AG04450 (cell line): ENCODE measurements at regions not wholly inside any gene's neighbourhood (a gene's known extent, or its start where the extent isn't known, plus 50 kb on each side); places are given as distances from the start of the nearest gene placed in this dataset.

Experiments
- CTCF ChIA-PET: fragments of 300-600, 350-600 bp; formaldehyde crosslinking; extraction: SDS; loops from one replicate; lab custom pipeline; 2022; ENCODE audit warnings: antibody characterized with exemption, inconsistent platforms; lab: Charles Lee
- POLR2A ChIA-PET: fragments of 350-600 bp; formaldehyde crosslinking; extraction: SDS; loops from one replicate; lab custom pipeline; 2021; ENCODE audit warnings: antibody characterized with exemption, inconsistent platforms; lab: Yijun Ruan, JAX
- DNase-seq: peaks from one replicate; pipeline ENCODE4 v3.0.0-alpha.2; 2011; ENCODE audit warnings: low read depth, low spot score
- H3K27ac ChIP-seq: one replicate; pipeline ENCODE4 v1.5.1; 2012; ENCODE audit warnings: low read depth, low read length, control low read depth
- H3K27me3 ChIP-seq: one replicate; pipeline ENCODE4 v1.6.0; 2012; ENCODE audit warnings: low read length; ENCODE audit not compliant: control insufficient read depth, insufficient read depth
- H3K4me3 ChIP-seq: 2 replicates; pipeline ENCODE4 v1.5.1; 2011; ENCODE audit warnings: mild to moderate bottlenecking, low read depth, low read length, control low read depth
- H3K9me3 ChIP-seq: 2 replicates; pipeline ENCODE4 v1.5.1; 2012; ENCODE audit warnings: low read length; ENCODE audit not compliant: control insufficient read depth, insufficient read depth
- TF ChIP-seq, protein P1 (sequence below): IDR thresholded peaks from 2 replicates; pipeline ENCODE4 v1.5.1; 2011; ENCODE audit warnings: low read depth, low read length, control low read depth, inconsistent platforms

DNA sequence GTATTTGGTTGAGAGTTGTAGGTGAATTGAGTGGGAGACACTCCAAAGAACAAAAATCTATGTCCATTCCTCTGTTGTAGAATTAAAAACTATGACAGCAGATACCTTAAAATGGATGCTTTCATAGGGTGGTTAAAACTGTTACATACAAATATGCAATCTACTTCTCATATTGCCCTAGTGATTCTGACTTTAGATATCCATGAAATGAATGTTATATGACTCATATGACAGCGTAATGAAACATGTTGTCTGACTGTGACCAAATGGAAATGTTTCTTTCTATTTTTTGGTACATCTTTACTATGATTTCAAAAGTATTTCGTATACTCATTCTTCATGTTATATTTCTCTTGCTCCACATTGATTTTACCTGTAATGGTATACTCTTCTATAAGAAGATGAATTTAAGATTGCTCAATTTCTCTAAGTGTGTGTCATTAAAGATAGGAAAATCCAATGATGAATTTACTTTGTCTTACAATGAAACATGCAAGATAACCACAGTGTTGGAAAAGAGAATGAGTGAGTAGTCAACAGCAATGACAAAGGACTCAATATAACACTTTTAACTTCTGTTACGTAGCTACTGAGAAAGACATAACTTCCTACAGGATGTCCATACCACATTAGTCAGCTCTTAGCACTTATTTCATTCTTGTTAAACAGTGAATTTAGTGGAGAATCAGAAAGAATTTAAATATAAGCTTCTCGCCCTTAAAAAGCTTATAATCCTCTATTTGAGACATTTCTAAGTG is 79.3 kb upstream of the LSAMP start:
- DNase-seq, result no peak
- TF ChIP-seq, protein P1, sequence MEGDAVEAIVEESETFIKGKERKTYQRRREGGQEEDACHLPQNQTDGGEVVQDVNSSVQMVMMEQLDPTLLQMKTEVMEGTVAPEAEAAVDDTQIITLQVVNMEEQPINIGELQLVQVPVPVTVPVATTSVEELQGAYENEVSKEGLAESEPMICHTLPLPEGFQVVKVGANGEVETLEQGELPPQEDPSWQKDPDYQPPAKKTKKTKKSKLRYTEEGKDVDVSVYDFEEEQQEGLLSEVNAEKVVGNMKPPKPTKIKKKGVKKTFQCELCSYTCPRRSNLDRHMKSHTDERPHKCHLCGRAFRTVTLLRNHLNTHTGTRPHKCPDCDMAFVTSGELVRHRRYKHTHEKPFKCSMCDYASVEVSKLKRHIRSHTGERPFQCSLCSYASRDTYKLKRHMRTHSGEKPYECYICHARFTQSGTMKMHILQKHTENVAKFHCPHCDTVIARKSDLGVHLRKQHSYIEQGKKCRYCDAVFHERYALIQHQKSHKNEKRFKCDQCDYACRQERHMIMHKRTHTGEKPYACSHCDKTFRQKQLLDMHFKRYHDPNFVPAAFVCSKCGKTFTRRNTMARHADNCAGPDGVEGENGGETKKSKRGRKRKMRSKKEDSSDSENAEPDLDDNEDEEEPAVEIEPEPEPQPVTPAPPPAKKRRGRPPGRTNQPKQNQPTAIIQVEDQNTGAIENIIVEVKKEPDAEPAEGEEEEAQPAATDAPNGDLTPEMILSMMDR, result no peak
- Histone ChIP-seq H3K4me3 (no peak overlapping the region), H3K27me3 (no peaks in the 10 kb centered on the region), H3K27ac (no peak overlapping the region), H3K9me3 (no peaks in the 10 kb centered on the region)
- CTCF ChIA-PET, result no interaction called here
- POLR2A ChIA-PET, result no interaction called here

DNA sequence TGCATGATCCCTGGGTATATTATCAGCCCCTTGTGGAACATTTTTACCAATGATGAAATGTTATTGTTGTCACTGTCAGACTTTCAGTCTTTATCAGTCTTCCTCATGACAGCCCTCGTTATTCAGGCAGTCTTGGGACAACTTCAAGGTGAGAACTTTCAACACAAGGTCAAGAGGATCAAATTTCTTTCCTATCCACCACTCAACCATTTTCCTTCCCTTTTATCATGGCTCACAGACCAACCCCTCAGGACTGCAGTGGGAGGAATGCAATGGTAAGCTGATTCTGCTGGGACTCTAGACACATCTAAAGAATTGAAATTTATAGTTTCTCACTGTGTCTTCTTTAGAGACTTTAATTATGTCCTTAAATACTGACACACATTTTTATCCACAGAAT is 107.0 kb upstream of the LSAMP start:
- Histone ChIP-seq H3K9me3 (no peaks in the 10 kb centered on the region), H3K4me3 (no peak overlapping the region), H3K27me3 (no peaks in the 10 kb centered on the region), H3K27ac (no peak overlapping the region)
- no peak for DNase-seq
- ChIA-PET CTCF (no interaction called here), POLR2A (no interaction called here)
- TF ChIP-seq, protein P1, result no peak

DNA sequence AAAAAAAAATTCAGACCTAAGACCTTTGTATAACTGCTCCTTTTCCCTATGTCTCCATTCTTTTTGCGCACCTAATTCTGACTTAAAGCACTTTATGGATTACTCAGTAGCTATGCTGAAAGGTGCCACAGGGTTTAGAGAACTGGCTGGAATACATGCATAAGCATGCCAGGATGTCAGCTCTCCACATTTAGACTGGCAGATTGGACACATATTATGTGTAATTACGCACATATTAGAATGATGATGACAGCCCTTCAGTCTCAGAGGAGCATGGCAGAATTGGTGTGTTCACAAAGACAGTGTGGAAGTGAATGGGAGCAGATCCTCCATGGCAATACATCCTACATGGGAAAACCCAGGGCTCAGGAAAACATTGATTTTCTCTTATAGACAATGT is 108.1 kb upstream of the LSAMP start:
- POLR2A ChIA-PET, result no interaction called here
- Histone ChIP-seq H3K27ac (no peak overlapping the region), H3K9me3 (no peaks in the 10 kb centered on the region), H3K4me3 (no peak overlapping the region), H3K27me3 (no peaks in the 10 kb centered on the region)
- DNase-seq, result no peak
- TF ChIP-seq, protein P1, result no peak
- CTCF ChIA-PET, result no interaction called here

DNA sequence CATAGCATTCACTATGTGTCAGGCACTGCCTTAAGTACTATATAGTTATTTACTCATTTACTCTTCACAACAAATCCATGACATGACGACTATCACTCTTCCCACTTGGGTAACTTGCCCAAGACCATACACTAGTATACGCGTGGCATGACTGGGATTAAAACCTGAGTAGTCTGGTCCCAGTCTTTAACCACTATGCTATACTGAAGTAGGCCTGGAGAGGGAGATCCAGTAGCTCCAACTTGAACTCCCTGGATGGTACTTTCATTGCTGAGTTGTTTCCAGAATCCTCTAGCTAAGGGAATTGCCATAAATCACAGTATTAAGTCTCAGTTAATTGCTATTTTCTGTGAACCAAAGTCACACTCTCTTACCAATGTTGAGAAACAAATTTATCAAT is 116.2 kb upstream of the LSAMP start:
- H3K27me3 ChIP-seq, result no peaks in the 10 kb centered on the region
- ChIA-PET CTCF (no interaction called here), POLR2A (no interaction called here)
- no peaks in the 10 kb centered on the region for H3K9me3 ChIP-seq
- TF ChIP-seq, protein P1, result no peak
- H3K27ac ChIP-seq, result no peak overlapping the region
- DNase-seq, result no peak
- no peak overlapping the region for H3K4me3 ChIP-seq

DNA sequence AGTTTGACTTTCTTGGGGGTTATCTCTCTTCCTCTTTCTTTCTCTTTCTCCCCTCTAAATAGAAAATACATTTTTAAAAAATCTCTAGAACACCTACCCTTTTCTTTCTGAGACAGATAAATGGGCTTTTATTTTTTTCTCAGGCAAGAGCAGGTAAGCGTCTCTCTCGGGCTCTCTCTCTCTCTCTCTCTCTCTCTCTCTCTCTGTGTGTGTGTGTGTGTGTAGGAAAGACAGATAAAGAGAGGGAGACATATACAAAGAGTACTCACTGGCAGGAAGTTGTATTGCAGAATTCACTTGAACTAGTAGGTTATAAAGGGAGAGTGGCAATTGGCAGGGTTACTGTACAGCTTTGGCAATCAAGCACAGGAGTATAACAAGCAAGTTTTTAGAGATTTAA is 118.1 kb upstream of the LSAMP start:
- Histone ChIP-seq H3K4me3 (no peak overlapping the region), H3K9me3 (no peaks in the 10 kb centered on the region), H3K27me3 (no peaks in the 10 kb centered on the region), H3K27ac (no peak overlapping the region)
- no peak for DNase-seq
- TF ChIP-seq, protein P1, result no peak
- ChIA-PET CTCF (no interaction called here), POLR2A (no interaction called here)
